SK-N-SH (cell line): ENCODE measurements at regions not wholly inside any gene's neighbourhood (a gene's known extent, or its start where the extent isn't known, plus 50 kb on each side); places are given as distances from the start of the nearest gene placed in this dataset.

Experiments used
- CTCF ChIA-PET: fragments of 300-600, 350-600 bp; formaldehyde crosslinking; extraction: SDS; loops from one replicate; lab custom pipeline; 2021; lab: Yijun Ruan, JAX
- POLR2A ChIA-PET: fragments of 350-600 bp; sonication (Branson Sonifier 250); formaldehyde crosslinking; extraction: SDS; loops from one replicate; lab custom pipeline; 2020; ENCODE audit warnings: antibody characterized with exemption, inconsistent platforms; lab: Yijun Ruan, JAX
- DNase-seq: peaks from one replicate; pipeline ENCODE4 v3.0.0; 2012
- H2AFZ ChIP-seq: fragments of 200-600 bp; sonication (generic); 2 replicates; pipeline ENCODE4 v1.8.1; 2016; ENCODE audit warnings: antibody characterized with exemption, mild to moderate bottlenecking, low read depth
- H3F3A ChIP-seq: fragments of 200-600 bp; sonication (generic); replicated peaks from 2 replicates; pipeline ENCODE3; 2016; ENCODE audit warnings: antibody characterized with exemption, mild to moderate bottlenecking; ENCODE audit not compliant: insufficient read depth
- H3K27ac ChIP-seq, 2 experiments: fragments of 200-500 bp in 1 of 2; fragments of 200-600 bp in 1 of 2; sonication (Bioruptor generic) in 1 of 2; sonication (generic), shearing (Covaris generic) in 1 of 2; 2 replicates each; pipeline versions ENCODE4 v1.5.1 to v1.6.1; 2014 to 2016; ENCODE audit warnings: low read depth in 2 of 2, inconsistent platforms in 1 of 2, low read length in 1 of 2, mild to moderate bottlenecking in 1 of 2, mixed read lengths in 1 of 2
- H3K27me3 ChIP-seq: fragments of 200-600 bp; sonication (generic), shearing (Covaris generic); 2 replicates; pipeline ENCODE4 v1.6.1; 2016; ENCODE audit warnings: mixed run types; ENCODE audit not compliant: insufficient read depth
- H3K36me3 ChIP-seq, 2 experiments: fragments of 200-500 bp in 1 of 2; fragments of 200-600 bp in 1 of 2; sonication (Bioruptor generic) in 1 of 2; sonication (generic) in 1 of 2; replicated peaks in 1 of 2; 2 replicates each; pipeline versions ENCODE3 to v1.5.1; 2014 to 2016; ENCODE audit warnings: low read length in 1 of 2, mild to moderate bottlenecking in 1 of 2; ENCODE audit not compliant: insufficient read depth in 2 of 2, control insufficient read depth in 1 of 2
- H3K4me1 ChIP-seq, 2 experiments: fragments of 200-500 bp in 1 of 2; fragments of 200-600 bp in 1 of 2; sonication (Bioruptor generic) in 1 of 2; sonication (generic), shearing (Covaris generic) in 1 of 2; 2 replicates each; pipeline versions ENCODE4 v1.5.1 to v1.6.1; 2014 to 2016; ENCODE audit warnings: low read depth in 1 of 2, low read length in 1 of 2, mixed run types in 1 of 2; ENCODE audit not compliant: insufficient read depth in 2 of 2, control insufficient read depth in 1 of 2
- H3K4me2 ChIP-seq: fragments of 200-600 bp; sonication (generic), shearing (Covaris generic); 2 replicates; pipeline ENCODE4 v1.6.1; 2017; ENCODE audit warnings: mixed run types
- H3K4me3 ChIP-seq, 2 experiments: fragments of 200-500 bp in 1 of 2; fragments of 200-600 bp in 1 of 2; sonication (Bioruptor generic) in 1 of 2; sonication (generic), shearing (Covaris generic) in 1 of 2; 2 replicates each; pipeline versions ENCODE4 v1.5.1 to v1.8.1; 2014 to 2016; ENCODE audit warnings: low read depth in 2 of 2, inconsistent platforms in 1 of 2, low read length in 1 of 2, mild to moderate bottlenecking in 1 of 2, mixed read lengths in 1 of 2, moderate library complexity in 1 of 2
- H3K79me2 ChIP-seq: fragments of 200-600 bp; sonication (generic); 2 replicates; pipeline ENCODE4 v1.8.1; 2017; ENCODE audit warnings: mild to moderate bottlenecking; ENCODE audit not compliant: insufficient read depth
- H3K9ac ChIP-seq: fragments of 200-600 bp; sonication (generic); 2 replicates; pipeline ENCODE4 v1.6.1; 2017; ENCODE audit warnings: mixed run types
- H3K9me2 ChIP-seq: fragments of 200-600 bp; sonication (generic); 2 replicates; pipeline ENCODE4 v1.6.1; 2017; ENCODE audit warnings: mixed run types
- H3K9me3 ChIP-seq: fragments of 200-600 bp; sonication (generic); 2 replicates; pipeline ENCODE4 v1.6.1; 2017; ENCODE audit warnings: mixed run types, mild to moderate bottlenecking, moderate library complexity
- H4K20me1 ChIP-seq: fragments of 200-600 bp; sonication (generic); 2 replicates; pipeline ENCODE4 v1.6.1; 2017; ENCODE audit warnings: mild to moderate bottlenecking, mixed run types; ENCODE audit not compliant: insufficient read depth
- CHD2 ChIP-seq: fragments of 150-350 bp; IDR thresholded peaks from 2 replicates; pipeline ENCODE4 v1.6.1; 2018; ENCODE audit warnings: low read length; ENCODE audit not compliant: partially characterized antibody
- CTCF ChIP-seq: fragments of 200-600 bp; sonication (generic); IDR thresholded peaks from 2 replicates; pipeline ENCODE4 v1.6.1; 2017; ENCODE audit warnings: antibody characterized with exemption, mild to moderate bottlenecking, moderate library complexity
- ELF1 ChIP-seq: IDR thresholded peaks from 2 replicates; pipeline ENCODE4 v1.4.0; 2012
- EP300 ChIP-seq, 2 experiments: IDR thresholded peaks; 2 replicates each; pipeline versions ENCODE4 v1.4.0 to v1.6.1; 2012; ENCODE audit warnings: borderline replicate concordance in 1 of 2, low read depth in 1 of 2, low read length in 1 of 2
- EZH2phosphoT487 ChIP-seq: fragments of 200-600 bp; sonication (generic); IDR thresholded peaks from 2 replicates; pipeline ENCODE4 v1.6.1; 2017; ENCODE audit warnings: low read depth, mixed run types, mild to moderate bottlenecking, antibody characterized with exemption, moderate library complexity, borderline replicate concordance
- FOSL2 ChIP-seq: IDR thresholded peaks from 2 replicates; pipeline ENCODE4 v1.4.0; 2012; ENCODE audit warnings: low read depth, mild to moderate bottlenecking, moderate library complexity, borderline replicate concordance
- FOXJ3 ChIP-seq: sonication (generic); formaldehyde crosslinking; IDR thresholded peaks from 2 replicates; pipeline ENCODE4 v1.5.1; 2020; ENCODE audit warnings: mild to moderate bottlenecking, missing genetic modification reagents
- FOXM1 ChIP-seq: IDR thresholded peaks from 2 replicates; pipeline ENCODE4 v1.4.0; 2012; ENCODE audit warnings: low read depth, mild to moderate bottlenecking
- GATA2 ChIP-seq: sonication (generic); formaldehyde crosslinking; IDR thresholded peaks from 2 replicates; pipeline ENCODE4 v1.5.0; 2020; ENCODE audit warnings: mild to moderate bottlenecking, missing genetic modification reagents
- JUND ChIP-seq: IDR thresholded peaks from 2 replicates; pipeline ENCODE4 v1.4.0; 2012
- MEF2A ChIP-seq: IDR thresholded peaks from 2 replicates; pipeline ENCODE4 v1.4.0; 2012; ENCODE audit warnings: low read depth, borderline replicate concordance
- NFIC ChIP-seq: IDR thresholded peaks from 2 replicates; pipeline ENCODE4 v1.4.0; 2012; ENCODE audit warnings: borderline replicate concordance
- NRF1 ChIP-seq: IDR thresholded peaks from 2 replicates; pipeline ENCODE4 v1.6.1; 2012; ENCODE audit warnings: low read depth, mild to moderate bottlenecking, low read length
- PBX3 ChIP-seq: IDR thresholded peaks from 2 replicates; pipeline ENCODE4; 2012
- RCOR1 ChIP-seq: fragments of 150-350 bp; IDR thresholded peaks from 2 replicates; pipeline ENCODE4 v1.6.1; 2017; ENCODE audit warnings: antibody characterized with exemption, low read length
- REST ChIP-seq: IDR thresholded peaks from 2 replicates; pipeline ENCODE4 v1.6.1; 2012; ENCODE audit warnings: mild to moderate bottlenecking, low read depth, low read length, moderate library complexity
- RFX5 ChIP-seq: IDR thresholded peaks from 2 replicates; pipeline ENCODE4 v1.6.1; 2012; ENCODE audit warnings: mild to moderate bottlenecking, improper control_type of control experiment, low read length
- RXRA ChIP-seq: IDR thresholded peaks from 2 replicates; pipeline ENCODE4 v1.4.0; 2012; ENCODE audit warnings: low read depth, mild to moderate bottlenecking, borderline replicate concordance
- SIN3A ChIP-seq: IDR thresholded peaks from 2 replicates; pipeline ENCODE4 v1.6.1; 2012; ENCODE audit warnings: low read depth, mild to moderate bottlenecking, low read length, moderate library complexity, borderline replicate concordance
- YY1 ChIP-seq: IDR thresholded peaks from 2 replicates; pipeline ENCODE4 v1.4.0; 2012; ENCODE audit warnings: low read depth, mild to moderate bottlenecking
- WGBS: methylation state at CpG from one replicate; pipeline ENCODE4 v1.1.6; 2017; ENCODE audit warnings: low lambda C conversion rate; 5-methylcytosine and 5-hydroxymethylcytosine counted together
- TF ChIP-seq, protein P1 (sequence below): IDR thresholded peaks from 2 replicates; pipeline ENCODE4 v1.4.0; 2012; ENCODE audit warnings: low read depth

DNA sequence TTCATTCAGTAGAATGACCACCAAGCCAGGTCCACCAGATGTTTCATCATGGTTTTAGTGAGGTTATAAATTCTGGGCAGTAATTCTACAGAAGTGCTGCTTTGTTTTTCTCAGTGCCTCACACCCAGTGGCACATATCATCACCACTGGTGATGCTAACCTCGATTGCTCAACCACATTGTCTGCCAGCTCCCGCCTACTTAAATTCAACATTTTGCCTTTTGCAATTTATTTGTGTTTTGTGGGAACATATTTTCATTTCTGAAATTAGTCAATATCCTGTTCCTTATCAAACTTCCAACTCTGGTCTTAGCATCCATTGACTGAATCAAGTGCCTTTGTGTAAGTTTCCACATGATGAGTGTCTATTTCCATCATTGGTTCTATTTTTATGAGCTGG lies 62.3 kb upstream of the TMEM178A start (continued):
- TF ChIP-seq REST (no peak), FOSL2 (no peak), RXRA (no peak), CHD2 (no peak), MEF2A (no peak), NRF1 (no peak), FOXJ3 (CRISPR knock-in tag) (no peak), RCOR1 (no peak), JUND (no peak), FOXM1 (no peak)
- TF ChIP-seq, all 33 proteins: peak for 0

GRCh38 chr2:39604866-39605265 lies 60.9 kb upstream of the TMEM178A start:
- WGBS, result 87% methylated on average over 4 of the region's 4 CpGs
- no peak for DNase-seq
- Histone ChIP-seq H3K9me3 (no peaks in the 10 kb centered on the region), H3K27me3 (no peaks in the 10 kb centered on the region; the same call in 1 of the 2 replicates), H2AFZ (no peak overlapping the region), H3K79me2 (no peaks in the 10 kb centered on the region), H3K9me2 (no peaks in the 10 kb centered on the region), H3K9ac (no peak overlapping the region), H3K4me3 (no peak overlapping the region), H3K4me2 (no peak overlapping the region), H4K20me1 (no peaks in the 10 kb centered on the region), H3K4me1 (no peaks in the 10 kb centered on the region), H3F3A (no peaks in the 10 kb centered on the region), H3K27ac (no peak overlapping the region), H3K36me3 (no peaks in the 10 kb centered on the region)
- POLR2A ChIA-PET, result no interaction called here
- CTCF ChIA-PET, result no interaction called here
- TF ChIP-seq RCOR1 (no peak), EZH2phosphoT487 (no peak), RFX5 (no peak), NRF1 (no peak), YY1 (no peak), NFIC (no peak), ELF1 (no peak), EP300 (IDR thresholded peaks at IDR 0.05; ENCODE audit: borderline replicate concordance in 1 of 2, low read depth in 1 of 2, low read length in 1 of 2) (no peak), GATA2 (no peak), RXRA (no peak), CTCF (no peak), SIN3A (no peak), PBX3 (no peak), REST (no peak), FOXM1 (no peak), CHD2 (no peak), MEF2A (no peak)
- TF ChIP-seq, protein P1, sequence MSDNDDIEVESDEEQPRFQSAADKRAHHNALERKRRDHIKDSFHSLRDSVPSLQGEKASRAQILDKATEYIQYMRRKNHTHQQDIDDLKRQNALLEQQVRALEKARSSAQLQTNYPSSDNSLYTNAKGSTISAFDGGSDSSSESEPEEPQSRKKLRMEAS, result no peak
